NCI-H524 treated with DMSO at 0.1 percent for 48 hours (cell line): ENCODE measurements at regions not wholly inside any gene's neighbourhood (a gene's known extent, or its start where the extent isn't known, plus 50 kb on each side); places are given as distances from the start of the nearest gene placed in this dataset.

Experiments
- DNase-seq: peaks from one replicate; lab custom pipeline; 2025; lab: John Stamatoyannopoulos, UW

GRCh38 chr5:113902917-113903660 is 389.6 kb downstream of the YTHDC2 start:
- DNase-seq = no peak

GRCh38 chr5:113909782-113910181 is 396.3 kb downstream of the YTHDC2 start:
- no peak for DNase-seq

- DNase-seq = no peak
Measured at GRCh38 chr5:113917997-113918396, 404.5 kb downstream of the YTHDC2 start.

- DNase-seq = no peak
Measured at GRCh38 chr5:113922343-113922742, 408.8 kb downstream of the YTHDC2 start.

GRCh38 chr5:113935453-113935852 is 422.0 kb downstream of the YTHDC2 start:
- no peak for DNase-seq

- no peak for DNase-seq
Measured at GRCh38 chr5:113937301-113937700, 423.8 kb downstream of the YTHDC2 start.

- DNase-seq = no peak
Measured at GRCh38 chr5:113939988-113940387, 421.9 kb upstream of the KCNN2 start.

- no peak for DNase-seq
Measured at GRCh38 chr5:113950186-113950585, 411.7 kb upstream of the KCNN2 start.

- DNase-seq = no peak
Measured at GRCh38 chr5:113965225-113965624, 396.6 kb upstream of the KCNN2 start.

- no peak for DNase-seq
Measured at GRCh38 chr5:113969901-113970300, 392.0 kb upstream of the KCNN2 start.

GRCh38 chr5:113971454-113971853 is 390.4 kb upstream of the KCNN2 start:
- no peak for DNase-seq

GRCh38 chr5:113974976-113975375 is 386.9 kb upstream of the KCNN2 start:
- DNase-seq = no peak

GRCh38 chr5:113984928-113985327 is 376.9 kb upstream of the KCNN2 start:
- DNase-seq = no peak

- no peak for DNase-seq
Measured at GRCh38 chr5:113985505-113985904, 376.4 kb upstream of the KCNN2 start.

GRCh38 chr5:113989278-113989912 is 372.5 kb upstream of the KCNN2 start:
- no peak for DNase-seq

GRCh38 chr5:113989913-113990305 is 372.0 kb upstream of the KCNN2 start:
- no peak for DNase-seq

GRCh38 chr5:114001076-114001475 is 360.8 kb upstream of the KCNN2 start:
- no peak for DNase-seq

- no peak for DNase-seq
Measured at GRCh38 chr5:114006582-114006981, 355.3 kb upstream of the KCNN2 start.

- no peak for DNase-seq
Measured at GRCh38 chr5:114007678-114008077, 354.2 kb upstream of the KCNN2 start.

GRCh38 chr5:114010362-114010761 is 351.5 kb upstream of the KCNN2 start:
- no peak for DNase-seq

GRCh38 chr5:114018186-114018585 is 343.7 kb upstream of the KCNN2 start:
- DNase-seq = no peak

- no peak for DNase-seq
Measured at GRCh38 chr5:114038756-114039155, 323.1 kb upstream of the KCNN2 start.

GRCh38 chr5:114050087-114050486 is 311.8 kb upstream of the KCNN2 start:
- no peak for DNase-seq

GRCh38 chr5:114053372-114053771 is 308.5 kb upstream of the KCNN2 start:
- DNase-seq = no peak
